ENCODE measurements at regions not wholly inside any gene's neighbourhood (a gene's known extent, or its start where the extent isn't known, plus 50 kb on each side); places are given as distances from the start of the nearest gene placed in this dataset.
"Not testable (repeated sequence)": the region's sequence is repeated elsewhere in the genome, so short reads cannot be mapped to it uniquely, and the experiment has no call there.

GRCh38 chr6:128704601-128705000 is 178.3 kb upstream of the LAMA2 start:
- Histone ChIP-seq H4K8ac (ENCODE audit: low read depth, low read length) (no peak overlapping the region), H3K4me1 (ENCODE audit: control insufficient read depth, low read depth, low read length) (no peaks in the 10 kb centered on the region), H3K79me1 (ENCODE audit: low read length) (no peaks in the 10 kb centered on the region), H3K4ac (ENCODE audit: low read depth, low read length) (no peak overlapping the region), H2BK15ac (replicated peaks; ENCODE audit: low read depth) (no peak overlapping the region), H3K23ac (ENCODE audit: low read length) (no peak overlapping the region), H3K36me3 (ENCODE audit: control insufficient read depth, insufficient read depth, low read length) (no peaks in the 10 kb centered on the region), H3K56ac (ENCODE audit: low read length) (no peak overlapping the region), H3K18ac (ENCODE audit: low read length) (no peak overlapping the region), H3K4me2 (ENCODE audit: low read length) (no peak overlapping the region), H2BK5ac (ENCODE audit: low read length) (no peak overlapping the region), H3K9ac (ENCODE audit: low read length) (no peak overlapping the region), H3K79me2 (ENCODE audit: control insufficient read depth, insufficient read depth, low read length) (no peaks in the 10 kb centered on the region), H3K27me3 (ENCODE audit: insufficient read depth, low read length, poor library complexity) (no peaks in the 10 kb centered on the region), H2BK120ac (ENCODE audit: low read depth, low read length) (no peak overlapping the region), H4K5ac (ENCODE audit: low read length) (no peak overlapping the region), H3K27ac (ENCODE audit: low read depth, low read length) (no peak overlapping the region), H3K4me3 (ENCODE audit: low read length) (no peak overlapping the region), H2AK5ac (ENCODE audit: low read length) (no peak overlapping the region)
- WGBS (ENCODE audit: extremely low coverage, insufficient coverage, low lambda C conversion rate): no CpG with 5 or more reads among the region's 4 CpGs
- no peak for DNase-seq

- H3K56ac ChIP-seq (ENCODE audit: low read length); H3K9ac ChIP-seq (ENCODE audit: low read length); H3K23ac ChIP-seq (ENCODE audit: low read length); H3K18ac ChIP-seq (ENCODE audit: low read length); H2BK15ac ChIP-seq (replicated peaks; ENCODE audit: low read depth); H3K79me1 ChIP-seq (ENCODE audit: low read length); H3K27me3 ChIP-seq (ENCODE audit: insufficient read depth, low read length, poor library complexity); H3K4me1 ChIP-seq (ENCODE audit: control insufficient read depth, low read depth, low read length); DNase-seq; H3K4me3 ChIP-seq (ENCODE audit: low read length); H2BK5ac ChIP-seq (ENCODE audit: low read length); H3K4ac ChIP-seq (ENCODE audit: low read depth, low read length); H4K5ac ChIP-seq (ENCODE audit: low read length); H2BK120ac ChIP-seq (ENCODE audit: low read depth, low read length); H4K8ac ChIP-seq (ENCODE audit: low read depth, low read length); H2AK5ac ChIP-seq (ENCODE audit: low read length); H3K4me2 ChIP-seq (ENCODE audit: low read length); H3K36me3 ChIP-seq (ENCODE audit: control insufficient read depth, insufficient read depth, low read length); H3K79me2 ChIP-seq (ENCODE audit: control insufficient read depth, insufficient read depth, low read length); H3K27ac ChIP-seq (ENCODE audit: low read depth, low read length): not testable (repeated sequence)
- no CpG with 5 or more reads among the region's 3 CpGs for WGBS (ENCODE audit: extremely low coverage, insufficient coverage, low lambda C conversion rate)
Observed at GRCh38 chr6:128703794-128704193, 179.1 kb upstream of the LAMA2 start.

- Histone ChIP-seq H3K4me1 (ENCODE audit: control insufficient read depth, low read depth, low read length) (no peaks in the 10 kb centered on the region), H4K8ac (ENCODE audit: low read depth, low read length) (no peak overlapping the region), H3K23ac (ENCODE audit: low read length) (no peak overlapping the region), H3K4ac (ENCODE audit: low read depth, low read length) (no peak overlapping the region), H3K18ac (ENCODE audit: low read length) (no peak overlapping the region), H4K5ac (ENCODE audit: low read length) (no peak overlapping the region), H3K27me3 (ENCODE audit: insufficient read depth, low read length, poor library complexity) (no peaks in the 10 kb centered on the region), H2BK15ac (replicated peaks; ENCODE audit: low read depth) (no peak overlapping the region), H2AK5ac (ENCODE audit: low read length) (no peak overlapping the region), H3K79me2 (ENCODE audit: control insufficient read depth, insufficient read depth, low read length) (no peaks in the 10 kb centered on the region), H2BK5ac (ENCODE audit: low read length) (no peak overlapping the region), H3K9ac (ENCODE audit: low read length) (no peak overlapping the region), H3K36me3 (ENCODE audit: control insufficient read depth, insufficient read depth, low read length) (no peaks in the 10 kb centered on the region), H3K4me3 (ENCODE audit: low read length) (no peak overlapping the region), H3K79me1 (ENCODE audit: low read length) (no peaks in the 10 kb centered on the region), H3K4me2 (ENCODE audit: low read length) (no peak overlapping the region), H2BK120ac (ENCODE audit: low read depth, low read length) (no peak overlapping the region), H3K56ac (ENCODE audit: low read length) (no peak overlapping the region), H3K27ac (ENCODE audit: low read depth, low read length) (no peak overlapping the region)
- DNase-seq: peak; percentile 3
- WGBS (ENCODE audit: extremely low coverage, insufficient coverage, low lambda C conversion rate): no CpG with 5 or more reads among the region's 6 CpGs
Observed at GRCh38 chr6:128696691-128697689, 176.6 kb upstream of the PTPRK start.

GRCh38 chr6:128694303-128695009 is 174.1 kb upstream of the PTPRK start:
- WGBS (ENCODE audit: extremely low coverage, insufficient coverage, low lambda C conversion rate): no CpG with 5 or more reads among the region's 1 CpG
- Histone ChIP-seq H4K8ac (ENCODE audit: low read depth, low read length) (no peak overlapping the region), H3K36me3 (ENCODE audit: control insufficient read depth, insufficient read depth, low read length) (no peaks in the 10 kb centered on the region), H3K56ac (ENCODE audit: low read length) (no peak overlapping the region), H3K4me3 (ENCODE audit: low read length) (no peak overlapping the region), H3K79me1 (ENCODE audit: low read length) (no peaks in the 10 kb centered on the region), H3K9ac (ENCODE audit: low read length) (no peak overlapping the region), H3K18ac (ENCODE audit: low read length) (no peak overlapping the region), H4K5ac (ENCODE audit: low read length) (no peak overlapping the region), H3K4ac (ENCODE audit: low read depth, low read length) (no peak overlapping the region), H3K27ac (ENCODE audit: low read depth, low read length) (no peak overlapping the region), H2AK5ac (ENCODE audit: low read length) (no peak overlapping the region), H2BK5ac (ENCODE audit: low read length) (no peak overlapping the region), H3K4me2 (ENCODE audit: low read length) (no peak overlapping the region), H3K23ac (ENCODE audit: low read length) (no peak overlapping the region), H2BK15ac (replicated peaks; ENCODE audit: low read depth) (no peak overlapping the region), H2BK120ac (ENCODE audit: low read depth, low read length) (no peak overlapping the region), H3K27me3 (ENCODE audit: insufficient read depth, low read length, poor library complexity) (no peaks in the 10 kb centered on the region), H3K79me2 (ENCODE audit: control insufficient read depth, insufficient read depth, low read length) (no peaks in the 10 kb centered on the region), H3K4me1 (ENCODE audit: control insufficient read depth, low read depth, low read length) (no peaks in the 10 kb centered on the region)
- DNase-seq: no peak

- WGBS (ENCODE audit: extremely low coverage, insufficient coverage, low lambda C conversion rate): no CpG with 5 or more reads among the region's 3 CpGs
- Histone ChIP-seq H3K56ac (ENCODE audit: low read length) (no peak overlapping the region), H3K18ac (ENCODE audit: low read length) (no peak overlapping the region), H2BK5ac (ENCODE audit: low read length) (no peak overlapping the region), H2BK15ac (replicated peaks; ENCODE audit: low read depth) (no peak overlapping the region), H2BK120ac (ENCODE audit: low read depth, low read length) (no peak overlapping the region), H4K8ac (ENCODE audit: low read depth, low read length) (no peak overlapping the region), H4K5ac (ENCODE audit: low read length) (no peak overlapping the region), H3K4ac (ENCODE audit: low read depth, low read length) (no peak overlapping the region), H3K4me1 (ENCODE audit: control insufficient read depth, low read depth, low read length) (no peaks in the 10 kb centered on the region), H3K27me3 (ENCODE audit: insufficient read depth, low read length, poor library complexity) (no peaks in the 10 kb centered on the region), H3K27ac (ENCODE audit: low read depth, low read length) (no peak overlapping the region), H3K4me2 (ENCODE audit: low read length) (no peak overlapping the region), H3K79me2 (ENCODE audit: control insufficient read depth, insufficient read depth, low read length) (no peaks in the 10 kb centered on the region), H3K9ac (ENCODE audit: low read length) (no peak overlapping the region), H3K23ac (ENCODE audit: low read length) (no peak overlapping the region), H3K79me1 (ENCODE audit: low read length) (no peaks in the 10 kb centered on the region), H3K4me3 (ENCODE audit: low read length) (no peak overlapping the region), H3K36me3 (ENCODE audit: control insufficient read depth, insufficient read depth, low read length) (no peaks in the 10 kb centered on the region), H2AK5ac (ENCODE audit: low read length) (no peak overlapping the region)
- DNase-seq: no peak
Observed at GRCh38 chr6:128690063-128690462, 169.7 kb upstream of the PTPRK start.

All from mesendoderm (in vitro differentiated cells).